A549 (cell line): ENCODE measurements at regions not wholly inside any gene's neighbourhood (a gene's known extent, or its start where the extent isn't known, plus 50 kb on each side); places are given as distances from the start of the nearest gene placed in this dataset.

Source experiments
- ATAC-seq, 2 experiments: fragments of 200-7000 bp in 1 of 2; fragments of >200 bp in 1 of 2; cut with Nextera tagmentation in 1 of 2; cut with Tn5 transposase in 1 of 2; 3 replicates each; pipeline versions ENCODE4 v1.8.0 to v1.9.1; 2018 to 2020; ENCODE audit warnings: mild to moderate bottlenecking in 1 of 2, moderate library complexity in 1 of 2
- CTCF ChIA-PET: fragments of 300-600 bp; sonication (Branson Sonifier 250); formaldehyde crosslinking; extraction: SDS; loops from one replicate; lab custom pipeline; 2021; ENCODE audit warnings: antibody characterized with exemption, inconsistent platforms; lab: Yijun Ruan, JAX
- POLR2A ChIA-PET: fragments of 350-600 bp; formaldehyde crosslinking; extraction: SDS; loops from one replicate; lab custom pipeline; 2021; ENCODE audit warnings: antibody characterized with exemption, inconsistent platforms; lab: Yijun Ruan, JAX
- DNase-seq, 2 experiments: peaks; one replicate each; pipeline versions ENCODE4 v3.0.0 to v3.0.0-alpha.2; 2011 to 2016; ENCODE audit warnings: low read depth in 1 of 2, low spot score in 1 of 2
- FAIRE-seq: peaks from 2 replicates; lab custom pipeline; 2011; peaks lifted over from hg19 to GRCh38; lab: Jason Lieb, UNC
- H3K27ac ChIP-seq, 2 experiments: fragments of >200 bp; sonication (Bioruptor Twin); formaldehyde crosslinking; 3 replicates each; pipeline ENCODE4 v1.5.1; 2016 to 2017
- H3K4me1 ChIP-seq: fragments of >200 bp; sonication (Bioruptor Twin); formaldehyde crosslinking; 3 replicates; pipeline ENCODE4 v1.6.1; 2016
- H3K4me2 ChIP-seq: fragments of >200 bp; sonication (Bioruptor Twin); formaldehyde crosslinking; 3 replicates; pipeline ENCODE4 v1.6.1; 2016
- H3K4me3 ChIP-seq: fragments of >200 bp; sonication (Bioruptor Twin); formaldehyde crosslinking; 3 replicates; pipeline ENCODE4 v1.5.1; 2016
- H3K9me3 ChIP-seq: fragments of >200 bp; sonication (Bioruptor Twin); formaldehyde crosslinking; 3 replicates; pipeline ENCODE4 v1.6.1; 2016
- ATOH8 ChIP-seq: fragments of 250-450 bp; sonication (Bioruptor Pico); IDR thresholded peaks from 2 replicates; pipeline ENCODE4 v1.5.0; 2020; ENCODE audit warnings: low read depth, mild to moderate bottlenecking, moderate library complexity
- CBX2 ChIP-seq: fragments of 200-600 bp; sonication (generic); IDR thresholded peaks from 2 replicates; pipeline ENCODE4 v1.6.1; 2016; ENCODE audit warnings: low read depth, mild to moderate bottlenecking, borderline replicate concordance
- ELK1 ChIP-seq: fragments of 150-350 bp; IDR thresholded peaks from 2 replicates; pipeline ENCODE4 v1.6.1; 2014; ENCODE audit warnings: low read depth, mild to moderate bottlenecking, low read length
- HEYL ChIP-seq: fragments of 250-450 bp; sonication (Bioruptor Pico); IDR thresholded peaks from 2 replicates; pipeline ENCODE4 v1.8.0; 2021; ENCODE audit warnings: mild to moderate bottlenecking, moderate library complexity
- HMGXB4 ChIP-seq: fragments of 250-450 bp; sonication (Bioruptor Pico); IDR thresholded peaks from 2 replicates; pipeline ENCODE4 v1.5.0; 2021; ENCODE audit warnings: mild to moderate bottlenecking, moderate library complexity, borderline replicate concordance
- HOXB5 ChIP-seq: fragments of 250-450 bp; sonication (Bioruptor Pico); IDR thresholded peaks from 2 replicates; pipeline ENCODE4 v1.5.0; 2020; ENCODE audit warnings: mild to moderate bottlenecking, moderate library complexity
- JUNB ChIP-seq: fragments of >200 bp; sonication (Bioruptor Twin); formaldehyde crosslinking; IDR thresholded peaks from 2 replicates; pipeline ENCODE4 v1.6.1; 2016
- KDM1A ChIP-seq: fragments of 200-600 bp; sonication (generic); IDR thresholded peaks from 2 replicates; pipeline ENCODE4 v1.6.1; 2016; ENCODE audit warnings: low read depth, mild to moderate bottlenecking
- KDM5A ChIP-seq: fragments of 200-600 bp; sonication (generic); IDR thresholded peaks from 2 replicates; pipeline ENCODE4 v1.6.1; 2016; ENCODE audit warnings: antibody characterized with exemption, mild to moderate bottlenecking
- MAZ ChIP-seq: fragments of 150-350 bp; IDR thresholded peaks from 2 replicates; pipeline ENCODE4 v1.6.1; 2014; ENCODE audit warnings: antibody characterized with exemption, low read depth, low read length, borderline replicate concordance
- NR3C1 ChIP-seq: fragments of >200 bp; sonication (Bioruptor Twin); formaldehyde crosslinking; IDR thresholded peaks from 3 replicates; pipeline ENCODE4 v1.6.1; 2017
- PBX3 ChIP-seq: IDR thresholded peaks from 2 replicates; pipeline ENCODE4 v1.6.1; 2012
- PHF8 ChIP-seq: fragments of 200-600 bp; sonication (generic); IDR thresholded peaks from 2 replicates; pipeline ENCODE4 v1.6.1; 2016; ENCODE audit warnings: low read depth, mild to moderate bottlenecking, antibody characterized with exemption, moderate library complexity, borderline replicate concordance
- POLR2A ChIP-seq: IDR thresholded peaks from 2 replicates; pipeline ENCODE4 v1.6.1; 2012; ENCODE audit warnings: mild to moderate bottlenecking, low read length
- REST ChIP-seq: fragments of 200-600 bp; sonication (generic); IDR thresholded peaks from 2 replicates; pipeline ENCODE4 v1.6.1; 2016; ENCODE audit warnings: antibody characterized with exemption, mild to moderate bottlenecking, moderate library complexity
- RNF2 ChIP-seq: fragments of 200-600 bp; sonication (generic); IDR thresholded peaks from 2 replicates; pipeline ENCODE4 v1.6.1; 2016; ENCODE audit warnings: low read depth, mild to moderate bottlenecking, antibody characterized with exemption, moderate library complexity, borderline replicate concordance
- SMC3 ChIP-seq: fragments of >200 bp; sonication (Bioruptor Twin); formaldehyde crosslinking; IDR thresholded peaks from 3 replicates; pipeline ENCODE4 v1.6.1; 2018; ENCODE audit warnings: inconsistent platforms
- TP53 ChIP-seq: fragments of 250-450 bp; sonication (Bioruptor Pico); IDR thresholded peaks from 2 replicates; pipeline ENCODE4 v1.5.0; 2021; ENCODE audit warnings: mild to moderate bottlenecking, moderate library complexity
- ZSCAN20 ChIP-seq: fragments of 250-450 bp; sonication (Bioruptor Pico); IDR thresholded peaks from 2 replicates; pipeline ENCODE4 v1.8.0; 2022; ENCODE audit warnings: mild to moderate bottlenecking, moderate library complexity
- WGBS: methylation state at CpG from one replicate; pipeline ENCODE4 v1.1.6; 2017; ENCODE audit errors: missing lambda C conversion rate; 5-methylcytosine and 5-hydroxymethylcytosine counted together

- 0% methylated on average over 1 of the region's 1 CpG for WGBS
- CTCF ChIA-PET, result no interaction called here
- H3K4me1 ChIP-seq, result no peaks in the 10 kb centered on the region
- FAIRE-seq (no peak), ATAC-seq (no peak), DNase-seq (no peak)
- no peak overlapping the region for H3K4me2 ChIP-seq
- H3K9me3 ChIP-seq, result no peaks in the 10 kb centered on the region
- no peak overlapping the region for H3K4me3 ChIP-seq
- POLR2A ChIA-PET, result no interaction called here
- TF ChIP-seq TP53 (CRISPR knock-in tag), result no peak
- no peak for TF ChIP-seq HMGXB4 (CRISPR knock-in tag)
- TF ChIP-seq JUNB, result no peak
- no peak for TF ChIP-seq ZSCAN20
- TF ChIP-seq ATOH8 (CRISPR knock-in tag), result no peak
- no peak for TF ChIP-seq SMC3
- TF ChIP-seq CBX2, result no peak
- TF ChIP-seq NR3C1, result no peak
- no peak for TF ChIP-seq RNF2
- TF ChIP-seq KDM5A, result no peak
- no peak for TF ChIP-seq HOXB5 (CRISPR knock-in tag)
- TF ChIP-seq KDM1A, result no peak
- no peak for TF ChIP-seq PBX3
- H3K27ac ChIP-seq, result no peak overlapping the region
Observed at GRCh38 chr3:26205475-26205874, 415.6 kb downstream of the OXSM start.

GRCh38 chr3:26208201-26208600 lies 414.4 kb upstream of the LRRC3B start:
- 3% methylated on average over 4 of the region's 4 CpGs for WGBS
- DNase-seq, result no peak

More at GRCh38 chr3:26208201-26208600, 414.4 kb upstream of the LRRC3B start:
- FAIRE-seq, result no peak
- ATAC-seq, result no peak
- Histone ChIP-seq H3K9me3 (no peaks in the 10 kb centered on the region), H3K4me3 (no peak overlapping the region), H3K4me1 (no peaks in the 10 kb centered on the region), H3K27ac (no peak overlapping the region), H3K4me2 (no peak overlapping the region)
- TF ChIP-seq POLR2A, result no peak
- TF ChIP-seq PHF8, result no peak
- TF ChIP-seq HEYL (CRISPR knock-in tag), result no peak
- no peak for TF ChIP-seq ELK1
- no peak for TF ChIP-seq REST
- TF ChIP-seq MAZ, result no peak
- TF ChIP-seq KDM5A, result no peak
- TF ChIP-seq JUNB, result no peak
- TF ChIP-seq HMGXB4 (CRISPR knock-in tag), result no peak
- TF ChIP-seq SMC3, result no peak
- ChIA-PET POLR2A (no interaction called here), CTCF (no interaction called here)
